Dermis blood vessel endothelial cell (primary cell): ENCODE measurements at regions not wholly inside any gene's neighbourhood (a gene's known extent, or its start where the extent isn't known, plus 50 kb on each side); places are given as distances from the start of the nearest gene placed in this dataset.
"Not testable (repeated sequence)": the region's sequence is repeated elsewhere in the genome, so short reads cannot be mapped to it uniquely, and the experiment has no call there.

Experiments
- DNase-seq: peaks from one replicate; pipeline ENCODE4 v3.0.0; 2010

DNA sequence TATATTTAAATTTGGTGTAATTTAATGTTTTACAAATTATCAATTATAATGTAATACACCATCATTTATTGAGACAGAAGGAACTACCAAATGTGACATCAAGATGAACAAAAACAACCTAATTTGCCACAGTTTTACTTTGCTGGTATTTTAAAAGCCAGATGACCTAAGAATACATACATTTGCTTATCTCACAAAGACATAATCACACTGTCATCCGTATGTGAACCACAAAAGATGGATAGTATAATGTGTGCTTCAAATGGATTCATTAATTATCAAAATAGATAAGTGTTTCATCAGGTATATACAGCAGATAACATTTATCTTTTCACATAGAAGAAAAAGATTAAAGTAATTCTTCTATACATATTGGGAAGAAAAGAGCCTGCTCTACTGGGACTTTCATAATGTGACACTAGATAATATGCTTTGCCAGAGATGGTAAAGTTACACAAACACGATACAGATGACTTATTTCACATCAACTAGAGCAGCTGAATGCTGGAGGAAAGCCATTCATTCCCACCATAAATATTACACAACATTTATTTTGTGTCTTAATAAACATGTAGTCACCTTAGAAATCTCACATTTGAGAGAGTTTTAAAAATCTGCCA lies 278.5 kb downstream of the ISL1 start:
- DNase-seq: no peak

DNA sequence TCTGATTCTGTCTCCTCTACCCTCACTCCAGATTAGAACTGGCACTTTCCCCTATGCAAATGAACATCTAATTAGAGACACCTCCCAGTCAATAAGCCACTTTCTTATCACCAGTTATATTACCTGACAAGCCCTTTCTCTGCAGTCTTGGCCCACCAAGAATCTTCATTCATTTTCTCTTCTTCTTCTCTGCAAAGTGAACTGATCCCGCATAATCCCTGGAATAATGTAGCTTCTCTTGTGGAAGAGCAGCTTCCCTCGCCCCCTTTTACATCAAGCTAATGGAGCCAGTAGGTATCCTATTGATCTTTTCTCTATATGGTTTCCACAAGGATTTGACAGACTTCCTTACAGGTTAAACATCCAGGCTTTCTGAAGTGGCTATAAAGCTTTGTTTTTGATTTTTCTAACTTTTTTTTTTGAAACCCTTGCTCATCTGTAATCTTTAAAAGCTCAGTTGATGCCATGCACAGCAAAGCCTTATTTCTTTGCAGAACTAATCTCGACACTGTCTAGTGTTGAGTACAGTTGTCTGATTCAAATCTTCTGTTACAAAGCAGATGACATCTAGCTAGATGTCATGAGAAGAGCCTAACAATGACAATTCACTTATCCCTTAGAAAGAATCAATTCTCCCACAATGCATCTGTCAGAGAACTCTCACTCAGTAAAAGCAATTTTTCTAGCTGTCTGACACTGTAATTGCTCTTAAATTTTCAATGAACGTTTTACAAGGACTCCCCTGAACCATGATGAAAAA lies 281.4 kb downstream of the ISL1 start:
- DNase-seq: no peak

DNA sequence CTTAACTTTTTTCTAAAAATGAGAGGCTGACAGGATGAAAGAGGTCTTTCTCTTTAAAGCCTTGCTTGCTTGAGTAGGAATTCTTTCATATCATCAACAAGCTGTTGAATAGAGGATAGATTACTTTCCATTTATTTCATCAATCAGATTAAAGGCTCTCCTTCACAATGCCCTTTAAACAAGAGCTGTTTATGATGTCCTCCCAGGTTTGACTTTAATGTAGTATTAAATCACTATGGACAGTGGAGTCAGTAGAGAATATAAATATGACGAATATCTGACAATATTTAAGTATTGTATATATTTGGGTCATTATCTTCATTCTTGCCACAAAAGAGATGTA lies 282.0 kb downstream of the ISL1 start:
- no peak for DNase-seq

DNA sequence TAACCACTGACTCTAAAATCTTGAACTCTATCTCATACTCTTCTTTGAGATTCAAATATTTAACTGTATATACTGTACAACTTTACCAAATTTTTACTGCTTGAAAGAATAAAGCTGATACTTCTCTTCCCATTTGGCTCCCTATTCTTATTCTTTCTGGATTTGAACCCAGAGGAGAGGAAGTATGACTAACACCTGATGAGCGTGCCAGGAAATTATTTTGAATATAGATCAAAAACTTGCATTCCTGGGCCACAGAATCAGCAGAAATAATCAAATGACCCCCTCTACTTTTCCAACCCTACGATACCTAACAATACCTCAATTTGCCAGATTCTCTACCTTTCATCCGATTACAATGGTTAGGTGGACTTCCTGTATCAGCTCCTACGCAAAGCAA lies 285.8 kb downstream of the ISL1 start:
- DNase-seq: peak; percentile 1

DNA sequence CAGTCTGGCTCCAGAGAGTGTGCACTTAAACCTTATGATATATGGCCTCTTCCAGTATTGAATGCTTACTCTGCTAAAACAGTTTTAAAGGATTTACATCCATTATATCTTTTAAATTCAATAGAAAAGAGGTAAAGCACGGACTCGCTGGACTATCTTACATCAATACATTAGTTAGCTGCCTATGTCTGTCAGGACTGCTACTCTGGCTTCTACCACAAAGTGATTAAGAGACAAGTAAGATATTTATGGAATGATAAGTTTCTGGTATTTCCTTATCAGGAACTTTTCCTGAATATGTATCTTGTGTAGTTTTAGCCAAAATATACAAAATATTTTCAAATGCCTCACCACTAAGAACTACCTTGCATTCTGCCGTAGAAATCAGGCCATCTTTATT lies 295.1 kb downstream of the ISL1 start:
- DNase-seq: no peak

DNA sequence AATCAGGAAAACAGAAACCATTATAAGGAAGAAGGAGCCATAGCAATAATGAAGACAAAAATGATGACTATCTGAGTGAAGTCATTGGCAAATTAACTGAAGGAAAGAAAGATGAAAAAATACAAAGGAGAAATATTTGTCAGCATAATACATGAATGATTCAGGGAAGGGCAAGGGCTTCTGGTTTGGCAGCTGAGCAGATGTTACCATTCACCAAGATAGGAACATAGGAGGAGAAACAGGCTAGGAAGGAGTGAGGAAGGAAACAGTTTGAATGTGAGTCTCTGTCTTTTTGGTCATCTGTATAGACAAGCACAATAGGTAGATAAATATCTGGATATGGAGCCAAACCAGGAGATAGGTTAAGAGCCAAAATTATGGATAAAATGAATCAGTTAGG lies 296.0 kb downstream of the ISL1 start:
- DNase-seq: no peak

DNA sequence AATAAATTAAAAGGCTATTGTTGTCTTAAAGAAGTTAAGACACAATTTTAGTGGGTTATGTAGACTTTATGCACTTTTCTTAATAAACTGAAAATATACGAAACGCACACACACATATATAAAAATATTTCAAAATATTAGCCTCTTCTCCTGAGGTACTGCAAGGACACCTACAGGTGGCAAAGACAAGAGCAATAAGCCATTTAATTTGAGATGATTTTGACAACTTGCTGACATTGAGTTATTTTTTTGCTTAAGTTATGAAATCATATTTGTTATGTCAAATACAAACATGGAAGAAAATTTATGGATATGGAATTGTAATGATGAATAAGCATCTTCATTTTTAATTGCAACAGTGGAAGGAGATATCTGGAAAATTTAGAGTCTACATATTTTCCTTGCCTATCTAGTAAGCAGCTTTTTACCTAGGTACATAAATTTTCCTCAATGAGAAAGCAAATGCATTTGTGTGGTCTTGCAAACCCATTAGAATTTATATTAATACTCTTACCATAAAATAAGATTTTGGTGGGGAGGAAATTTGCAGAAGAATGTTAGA lies 301.6 kb downstream of the ISL1 start:
- DNase-seq: peak; percentile 1

DNA sequence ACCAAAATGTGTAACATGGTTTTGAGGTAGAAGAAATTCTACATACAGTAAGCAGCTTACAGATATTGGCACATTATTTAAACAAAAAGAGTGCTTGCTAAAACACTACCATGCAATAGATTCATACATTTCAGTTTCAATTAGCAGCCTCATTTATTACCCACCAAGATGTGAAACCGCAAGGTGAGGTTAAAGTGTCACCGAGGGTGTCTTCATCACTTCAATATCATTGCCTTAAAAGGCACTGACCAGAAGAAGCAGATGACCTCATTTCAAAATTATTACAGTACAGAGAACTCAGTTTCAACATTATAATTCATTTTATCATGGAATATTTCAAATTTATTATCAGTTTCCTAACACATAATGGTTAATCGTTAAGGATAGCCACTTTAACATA lies 302.2 kb downstream of the ISL1 start:
- no peak for DNase-seq

DNA sequence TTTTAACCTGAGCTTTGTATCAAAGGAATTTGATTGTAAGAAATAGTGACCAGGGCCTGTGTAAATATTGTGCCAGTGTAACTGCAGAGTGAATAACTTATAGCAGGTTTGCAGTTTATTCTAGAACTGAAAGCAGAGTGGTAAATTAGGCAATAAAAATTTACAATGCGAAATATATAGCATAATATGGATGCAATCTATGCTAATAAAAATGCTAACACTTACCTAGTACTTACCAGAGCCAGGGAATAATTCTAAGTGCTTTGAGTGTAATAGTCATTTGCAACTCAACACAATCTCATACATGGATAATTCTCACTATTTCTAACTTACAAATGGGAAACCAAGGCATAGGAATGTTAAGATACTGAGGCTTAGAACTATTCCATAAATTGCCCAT lies 303.4 kb downstream of the ISL1 start:
- DNase-seq: no peak

DNA sequence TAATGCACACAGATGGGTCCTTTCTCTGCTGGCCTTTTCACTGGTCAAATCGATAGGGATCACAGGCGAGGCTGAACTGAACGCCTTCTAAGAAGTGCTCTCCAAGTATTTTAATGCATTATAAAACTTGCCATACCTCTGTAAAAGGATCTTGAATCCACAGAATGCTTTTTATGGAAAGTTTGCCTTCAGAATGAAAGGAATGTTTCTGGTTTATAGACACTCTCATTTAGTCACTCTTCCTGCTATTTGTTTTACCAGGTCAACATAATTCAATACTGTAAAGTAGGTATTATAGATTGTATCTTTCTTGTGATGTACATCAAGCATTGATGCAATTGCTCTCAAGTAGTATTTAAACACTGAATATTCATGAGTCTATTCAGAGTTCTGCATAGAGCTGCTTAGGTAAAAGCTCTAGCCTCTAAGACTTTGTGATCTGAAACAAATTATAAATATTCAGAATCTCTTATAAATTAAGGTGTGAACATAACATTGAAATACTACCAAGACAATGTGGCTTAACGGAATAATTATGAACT lies 308.4 kb downstream of the ISL1 start:
- no peak for DNase-seq

DNA sequence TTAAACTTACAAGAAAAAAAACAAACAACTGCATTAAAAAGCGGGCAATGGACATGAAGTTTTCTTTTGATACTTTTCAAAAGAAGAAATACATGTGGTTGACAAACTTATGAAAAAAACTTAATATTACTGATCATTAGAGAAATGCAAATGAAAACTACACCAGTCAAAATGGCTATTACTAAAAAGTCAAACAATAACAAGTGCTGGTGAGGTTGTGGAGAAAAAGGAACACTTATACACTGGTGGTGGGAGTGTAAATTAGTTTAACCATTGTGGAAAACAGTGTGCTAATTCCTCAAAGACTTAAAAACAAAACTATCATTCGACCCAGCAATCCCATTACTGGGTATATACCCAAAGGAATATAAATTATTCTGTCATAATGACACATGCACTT lies 311.6 kb downstream of the ISL1 start:
- no peak for DNase-seq

DNA sequence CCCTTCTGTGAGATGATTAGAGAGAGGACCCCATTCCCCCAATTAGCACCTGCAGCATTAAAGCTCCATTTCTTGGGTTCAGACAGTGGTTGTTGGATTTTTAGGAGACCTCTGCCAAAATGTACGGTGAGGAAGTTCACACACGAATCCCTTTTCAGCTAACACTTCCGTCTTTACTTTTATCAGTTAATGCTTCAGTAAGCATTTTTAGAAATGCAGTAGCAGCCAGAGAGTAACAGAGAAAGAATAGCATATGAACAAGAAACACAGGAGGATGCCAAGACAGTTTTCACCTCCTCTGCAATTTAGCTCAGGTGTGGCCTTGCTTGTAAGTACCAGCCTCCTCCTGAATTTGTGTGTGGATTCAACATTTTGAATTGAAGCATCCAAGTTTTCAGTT lies 312.9 kb downstream of the ISL1 start:
- no peak for DNase-seq

DNA sequence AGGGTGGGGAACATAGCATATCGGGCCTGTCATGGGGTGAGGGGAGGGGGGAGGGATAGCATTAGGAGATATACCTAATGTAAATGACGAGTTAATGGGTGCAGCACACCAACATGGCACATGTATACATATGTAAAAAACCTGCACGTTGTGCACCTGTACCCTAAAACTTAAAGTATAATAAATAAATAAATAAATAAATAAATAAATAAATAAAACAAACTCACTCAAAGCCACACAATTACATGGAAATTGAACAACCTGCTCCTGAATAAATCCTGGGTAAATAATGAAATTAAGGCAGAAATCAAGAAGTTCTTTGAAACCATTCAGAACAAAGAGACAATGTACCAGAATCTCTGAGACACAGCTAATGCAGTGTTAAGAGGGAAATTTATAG lies 318.8 kb downstream of the ISL1 start:
- not testable (repeated sequence) for DNase-seq

DNA sequence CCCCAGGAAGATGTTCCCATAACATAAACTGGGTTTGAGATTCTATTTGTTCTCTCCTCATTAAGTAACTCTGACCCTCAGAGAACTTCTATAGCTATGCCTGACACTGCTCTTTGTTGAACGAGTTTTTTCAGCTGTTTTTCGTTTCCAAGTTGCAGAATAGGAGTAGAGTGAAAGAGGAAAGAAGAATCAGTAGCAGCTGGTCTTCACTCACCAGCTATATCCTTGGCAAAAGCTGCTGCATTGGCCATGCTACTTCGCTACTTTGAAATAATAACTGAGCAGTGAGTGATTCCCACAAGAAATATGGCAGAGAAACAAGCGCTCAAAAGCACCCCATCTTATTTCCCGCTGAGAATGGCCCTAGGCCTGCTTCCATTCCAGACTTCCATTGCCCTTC lies 329.0 kb downstream of the ISL1 start:
- no peak for DNase-seq

DNA sequence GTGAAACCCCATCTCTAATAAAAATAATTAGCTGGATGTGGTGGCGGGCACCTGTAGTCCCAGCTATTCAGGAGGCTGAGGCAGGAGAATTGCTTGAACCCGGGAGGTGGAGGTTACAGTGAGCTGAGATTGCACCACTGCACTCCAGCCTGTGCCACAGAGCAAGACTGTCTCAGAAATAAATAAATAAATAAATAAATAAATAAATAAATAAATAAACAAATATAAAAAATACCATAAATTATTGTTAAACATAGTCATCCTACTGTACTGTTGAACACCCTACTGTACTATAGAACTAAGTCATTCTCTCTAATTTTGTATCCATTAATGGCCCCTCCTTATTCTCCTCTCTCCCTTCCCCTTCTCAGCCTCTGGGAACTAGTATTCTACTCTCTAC lies 332.2 kb downstream of the ISL1 start:
- DNase-seq: not testable (repeated sequence)

DNA sequence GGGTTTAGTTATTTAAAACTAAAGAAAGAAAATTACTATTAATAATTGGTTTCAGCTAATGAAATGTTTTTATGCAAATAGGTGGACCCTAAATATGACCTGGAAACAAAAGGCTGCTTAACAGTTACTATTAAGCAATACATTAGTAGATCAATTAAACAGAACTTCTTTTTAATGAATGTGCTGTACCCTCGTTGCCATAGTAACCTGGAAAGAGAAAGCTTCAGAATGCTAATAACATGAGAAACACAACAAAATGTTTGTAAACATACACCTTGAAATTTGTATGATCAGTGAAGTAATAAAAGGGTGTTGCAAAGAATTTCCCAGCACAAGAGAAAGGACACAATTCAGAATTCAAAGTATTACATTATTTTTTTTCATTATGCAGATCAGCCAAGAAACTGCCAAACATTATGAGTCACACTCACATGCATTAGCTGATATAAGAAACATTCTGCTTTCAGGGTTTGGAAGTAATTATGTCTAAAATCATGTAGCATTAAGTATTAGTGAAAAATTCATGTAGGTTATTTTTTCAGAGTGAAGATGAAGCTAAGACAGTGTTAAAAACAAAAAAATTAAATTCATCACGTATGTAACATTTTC lies 348.3 kb downstream of the ISL1 start:
- no peak for DNase-seq

DNA sequence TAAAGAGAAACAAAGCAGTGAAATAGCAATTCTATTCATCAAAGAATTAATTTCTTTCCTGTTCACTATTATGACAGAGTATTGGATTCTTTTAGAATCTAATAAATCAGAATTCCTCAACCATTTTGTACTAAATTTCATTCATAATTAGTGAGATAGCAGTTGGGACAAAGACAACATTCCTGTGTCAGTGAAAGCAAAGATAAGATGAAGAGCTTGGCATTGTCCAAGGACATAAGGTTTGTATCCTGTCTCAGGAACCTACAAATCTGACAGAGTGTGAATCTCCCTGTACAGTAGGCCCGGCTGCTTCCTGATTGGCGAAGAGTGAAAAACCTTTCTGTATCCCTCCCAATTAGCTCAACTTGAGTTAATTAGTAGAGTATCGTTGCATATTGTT lies 349.1 kb downstream of the ISL1 start:
- DNase-seq: no peak

DNA sequence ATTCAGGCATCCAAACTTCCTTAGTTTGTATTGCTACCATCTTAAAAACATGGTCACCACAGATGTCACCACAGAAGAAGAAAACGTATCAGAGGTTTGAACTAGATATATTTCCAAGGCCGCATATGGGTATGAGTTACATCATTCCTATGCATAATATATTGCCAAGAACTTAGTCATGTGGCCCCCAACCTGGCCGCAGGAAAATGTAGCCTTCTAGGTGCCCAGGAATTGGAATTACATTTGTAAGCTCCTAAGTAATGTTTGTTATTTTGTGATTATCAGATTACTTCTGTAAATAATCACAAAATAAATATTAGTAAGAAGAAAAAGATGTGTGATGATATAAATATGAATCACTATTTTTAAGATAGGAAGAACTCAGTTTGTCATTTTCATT lies 351.4 kb downstream of the ISL1 start:
- DNase-seq: no peak

DNA sequence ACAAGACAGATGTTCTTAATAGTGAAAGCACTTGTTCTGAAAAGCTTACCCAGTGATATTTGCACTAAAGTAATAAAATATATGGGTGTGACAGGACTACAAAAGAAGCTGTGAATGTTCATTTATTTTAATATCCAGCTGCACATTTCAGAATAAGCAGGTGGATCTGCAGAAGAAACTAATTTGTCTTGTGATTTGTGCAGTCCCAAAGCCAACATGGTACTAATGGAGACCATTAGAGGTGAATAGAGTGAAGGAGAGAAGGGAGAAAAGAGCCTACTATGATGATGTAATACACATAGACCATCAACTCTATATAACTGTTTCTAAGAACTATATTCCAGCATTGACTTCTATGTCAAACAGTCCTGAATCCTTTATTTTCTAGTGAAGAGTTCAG lies 362.8 kb downstream of the ISL1 start:
- DNase-seq: no peak

DNA sequence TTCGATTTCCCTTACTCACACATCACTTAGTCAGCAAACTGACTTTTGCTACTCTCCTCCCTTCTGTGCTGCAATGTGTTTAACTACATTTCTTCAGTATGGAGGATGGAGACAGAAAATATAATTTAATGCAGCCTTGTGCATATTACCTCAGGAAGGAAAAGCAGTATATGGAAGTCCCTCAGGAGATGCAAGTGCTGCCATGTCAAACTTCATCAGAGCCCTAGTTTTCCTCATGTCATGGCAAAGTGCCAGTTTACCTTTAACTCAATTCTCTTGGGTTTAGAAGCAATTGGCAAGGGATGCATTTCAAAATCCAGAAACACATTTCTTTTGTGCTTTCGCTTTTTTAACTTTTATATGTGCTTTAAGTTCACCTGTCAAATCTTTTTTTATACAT lies 365.4 kb downstream of the ISL1 start:
- DNase-seq: no peak
